Esophagus squamous epithelium (tissue), 4 donors: ENCODE measurements at regions not wholly inside any gene's neighbourhood (a gene's known extent, or its start where the extent isn't known, plus 50 kb on each side); places are given as distances from the start of the nearest gene placed in this dataset.

Experiments
- POLR2A ChIP-seq, 4 donors: fragments of 450-650 bp; IDR thresholded peaks; one replicate each; pipeline ENCODE4 v1.6.1; 2017; ENCODE audit warnings: antibody characterized with exemption in 4 of 4, mild to moderate bottlenecking in 4 of 4, moderate library complexity in 3 of 4
- TF ChIP-seq, protein P1 (sequence below), 6 experiments: fragments of 450-650 bp in 4 of 6; fragments of 200-600 bp in 2 of 6; sonication (generic) in 2 of 6; IDR thresholded peaks; one replicate each; pipeline ENCODE4 v1.5.1; 2016 to 2019; ENCODE audit warnings: antibody characterized with exemption in 6 of 6, mild to moderate bottlenecking in 4 of 6, moderate library complexity in 4 of 6

DNA sequence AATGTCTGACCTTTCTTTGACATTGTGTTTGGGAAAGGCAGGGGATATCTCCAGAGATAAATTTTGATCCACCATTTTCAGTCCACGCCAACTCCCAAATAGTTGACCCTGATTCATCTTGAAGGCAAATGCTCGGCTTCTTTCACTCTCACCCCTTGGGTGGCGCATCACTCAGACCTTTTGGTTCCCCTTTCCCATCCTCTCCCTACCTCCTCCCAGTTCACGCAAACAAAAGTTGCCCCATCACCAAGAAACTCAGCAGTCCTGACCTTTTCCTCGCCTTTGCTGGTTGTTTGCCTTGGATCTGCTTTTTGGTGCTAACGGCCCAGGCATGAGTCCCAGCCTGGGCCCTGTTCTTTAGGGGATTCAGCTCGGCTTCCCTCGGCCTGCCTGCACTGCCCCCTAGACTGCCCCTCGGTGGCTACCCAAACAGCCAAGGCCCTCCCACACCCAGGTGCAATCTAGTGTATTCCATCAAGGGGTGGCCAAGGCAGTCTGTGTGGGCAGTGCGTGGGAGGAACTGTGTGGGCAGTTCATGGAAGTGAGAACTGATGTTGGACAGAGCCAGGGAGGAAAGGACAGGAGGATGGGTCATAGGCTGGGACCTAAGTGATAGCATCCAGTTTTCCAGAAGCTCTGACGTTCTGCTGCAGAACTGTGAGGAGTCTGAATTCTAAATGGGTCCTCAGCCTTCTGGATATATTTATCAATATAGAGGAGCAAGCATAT is 255.7 kb downstream of the DLEU7 start:
- TF ChIP-seq, protein P1, sequence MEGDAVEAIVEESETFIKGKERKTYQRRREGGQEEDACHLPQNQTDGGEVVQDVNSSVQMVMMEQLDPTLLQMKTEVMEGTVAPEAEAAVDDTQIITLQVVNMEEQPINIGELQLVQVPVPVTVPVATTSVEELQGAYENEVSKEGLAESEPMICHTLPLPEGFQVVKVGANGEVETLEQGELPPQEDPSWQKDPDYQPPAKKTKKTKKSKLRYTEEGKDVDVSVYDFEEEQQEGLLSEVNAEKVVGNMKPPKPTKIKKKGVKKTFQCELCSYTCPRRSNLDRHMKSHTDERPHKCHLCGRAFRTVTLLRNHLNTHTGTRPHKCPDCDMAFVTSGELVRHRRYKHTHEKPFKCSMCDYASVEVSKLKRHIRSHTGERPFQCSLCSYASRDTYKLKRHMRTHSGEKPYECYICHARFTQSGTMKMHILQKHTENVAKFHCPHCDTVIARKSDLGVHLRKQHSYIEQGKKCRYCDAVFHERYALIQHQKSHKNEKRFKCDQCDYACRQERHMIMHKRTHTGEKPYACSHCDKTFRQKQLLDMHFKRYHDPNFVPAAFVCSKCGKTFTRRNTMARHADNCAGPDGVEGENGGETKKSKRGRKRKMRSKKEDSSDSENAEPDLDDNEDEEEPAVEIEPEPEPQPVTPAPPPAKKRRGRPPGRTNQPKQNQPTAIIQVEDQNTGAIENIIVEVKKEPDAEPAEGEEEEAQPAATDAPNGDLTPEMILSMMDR (IDR thresholded peaks at IDR 0.05), result no peak
- TF ChIP-seq POLR2A (IDR thresholded peaks at IDR 0.05), result no peak
